ENCODE measurements at regions not wholly inside any gene's neighbourhood (a gene's known extent, or its start where the extent isn't known, plus 50 kb on each side); places are given as distances from the start of the nearest gene placed in this dataset.

- TF ChIP-seq EZH2 (IDR thresholded peaks at IDR 0.05; ENCODE audit: borderline replicate concordance, insufficient read depth, low read length, poor library complexity, severe bottlenecking), result no peak
- TF ChIP-seq, protein P1, sequence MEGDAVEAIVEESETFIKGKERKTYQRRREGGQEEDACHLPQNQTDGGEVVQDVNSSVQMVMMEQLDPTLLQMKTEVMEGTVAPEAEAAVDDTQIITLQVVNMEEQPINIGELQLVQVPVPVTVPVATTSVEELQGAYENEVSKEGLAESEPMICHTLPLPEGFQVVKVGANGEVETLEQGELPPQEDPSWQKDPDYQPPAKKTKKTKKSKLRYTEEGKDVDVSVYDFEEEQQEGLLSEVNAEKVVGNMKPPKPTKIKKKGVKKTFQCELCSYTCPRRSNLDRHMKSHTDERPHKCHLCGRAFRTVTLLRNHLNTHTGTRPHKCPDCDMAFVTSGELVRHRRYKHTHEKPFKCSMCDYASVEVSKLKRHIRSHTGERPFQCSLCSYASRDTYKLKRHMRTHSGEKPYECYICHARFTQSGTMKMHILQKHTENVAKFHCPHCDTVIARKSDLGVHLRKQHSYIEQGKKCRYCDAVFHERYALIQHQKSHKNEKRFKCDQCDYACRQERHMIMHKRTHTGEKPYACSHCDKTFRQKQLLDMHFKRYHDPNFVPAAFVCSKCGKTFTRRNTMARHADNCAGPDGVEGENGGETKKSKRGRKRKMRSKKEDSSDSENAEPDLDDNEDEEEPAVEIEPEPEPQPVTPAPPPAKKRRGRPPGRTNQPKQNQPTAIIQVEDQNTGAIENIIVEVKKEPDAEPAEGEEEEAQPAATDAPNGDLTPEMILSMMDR (IDR thresholded peaks at IDR 0.05; ENCODE audit: poor library complexity, severe bottlenecking), result no peak
- TF ChIP-seq EP300 (conservative IDR thresholded peaks at IDR 0.05; ENCODE audit: poor library complexity, severe bottlenecking), result no peak
- TF ChIP-seq TAF1 (IDR thresholded peaks at IDR 0.05; ENCODE audit: low read depth), result no peak
- no peak for TF ChIP-seq REST (IDR thresholded peaks at IDR 0.05; ENCODE audit: borderline replicate concordance)
Measured at GRCh38 chr15:24861014-24861690, 93.6 kb upstream of the SNRPN start.

Data from neural cell (in vitro differentiated cells).